NOMO-1 (cell line): ENCODE measurements at regions not wholly inside any gene's neighbourhood (a gene's known extent, or its start where the extent isn't known, plus 50 kb on each side); places are given as distances from the start of the nearest gene placed in this dataset.
"Not testable (repeated sequence)": the region's sequence is repeated elsewhere in the genome, so short reads cannot be mapped to it uniquely, and the experiment has no call there.

Experiments
- DNase-seq, 2 experiments: peaks; one replicate each; lab custom pipeline; 2025; ENCODE audit not compliant: unreplicated experiment in 2 of 2; lab: John Stamatoyannopoulos, UW

DNA sequence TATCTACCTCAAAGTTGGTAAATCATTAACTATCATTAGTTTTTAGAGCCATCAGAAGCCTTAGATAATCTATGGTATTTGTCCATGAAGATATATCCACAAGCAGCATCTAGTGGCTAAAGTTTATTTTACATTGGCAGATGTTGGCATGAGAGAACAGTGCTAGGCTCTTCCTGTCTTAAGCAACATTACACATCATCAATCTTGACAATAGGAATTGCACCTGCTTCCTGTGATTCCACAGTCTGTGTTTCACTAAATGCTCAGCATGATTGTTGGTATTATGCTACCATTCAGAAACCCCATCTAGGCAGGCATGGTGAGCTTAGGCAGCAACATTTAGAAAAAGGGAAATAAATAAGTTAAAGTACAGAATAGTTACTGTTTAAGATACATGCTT is 246.6 kb downstream of the SLCO4C1 start:
- peak in 1 of 2 experiments; percentile 11 for DNase-seq

DNA sequence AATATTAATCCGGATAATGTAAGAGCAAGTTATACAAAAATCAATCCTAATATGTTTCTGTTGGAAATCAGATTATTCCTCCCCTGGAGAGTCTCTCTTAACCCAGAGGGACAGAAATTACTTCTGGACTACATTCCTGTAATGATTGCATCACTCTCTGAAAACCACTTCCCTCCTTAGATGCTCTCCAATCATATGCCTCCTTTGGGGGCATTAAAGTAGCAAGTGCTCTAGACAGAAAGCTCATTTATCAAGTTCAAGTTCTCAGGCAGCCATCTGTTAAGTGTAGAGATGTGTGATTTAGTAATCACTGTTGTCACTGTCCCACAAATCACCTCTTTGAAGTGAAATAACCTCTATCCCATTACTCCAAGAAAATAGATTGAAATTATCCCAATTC is 247.1 kb downstream of the SLCO4C1 start:
- peak in 1 of 2 experiments; percentile 30 for DNase-seq

DNA sequence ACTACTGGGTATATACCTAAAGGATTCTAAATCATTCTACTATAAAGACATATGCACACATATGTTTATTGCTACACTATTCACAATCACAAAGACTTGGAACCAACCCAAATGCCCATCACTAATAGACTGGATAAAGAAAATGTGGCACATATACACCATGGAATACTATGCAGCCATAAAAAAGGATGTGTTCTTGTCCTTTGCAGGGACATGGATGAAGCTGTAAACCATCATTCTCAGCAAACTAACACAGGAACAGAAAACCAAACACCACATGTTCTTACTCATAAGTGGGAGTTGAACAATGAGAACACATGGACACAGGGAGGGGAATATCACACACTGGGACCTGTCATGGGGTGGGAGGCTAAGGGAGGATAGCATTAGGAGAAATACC is 249.0 kb downstream of the SLCO4C1 start:
- DNase-seq, result not testable (repeated sequence)

DNA sequence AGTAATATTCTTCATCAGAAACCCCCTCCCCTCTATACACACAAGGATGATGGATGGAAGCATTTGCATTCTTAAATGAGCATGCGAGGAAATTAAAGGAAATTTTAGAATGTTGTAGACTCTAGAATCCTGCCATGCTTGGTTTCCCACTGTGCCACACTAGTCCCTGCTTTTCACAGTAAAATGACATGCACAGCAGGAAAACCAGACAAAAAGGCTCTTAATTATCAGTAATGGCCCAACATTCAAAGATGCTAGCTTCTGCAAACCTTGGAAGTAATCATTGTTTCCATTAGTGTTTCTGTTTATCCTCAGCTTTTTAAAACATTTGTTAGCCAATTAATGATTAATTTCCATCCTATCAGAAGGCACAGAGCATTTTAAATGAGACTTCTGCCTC is 255.8 kb downstream of the SLCO4C1 start:
- no peak for DNase-seq

DNA sequence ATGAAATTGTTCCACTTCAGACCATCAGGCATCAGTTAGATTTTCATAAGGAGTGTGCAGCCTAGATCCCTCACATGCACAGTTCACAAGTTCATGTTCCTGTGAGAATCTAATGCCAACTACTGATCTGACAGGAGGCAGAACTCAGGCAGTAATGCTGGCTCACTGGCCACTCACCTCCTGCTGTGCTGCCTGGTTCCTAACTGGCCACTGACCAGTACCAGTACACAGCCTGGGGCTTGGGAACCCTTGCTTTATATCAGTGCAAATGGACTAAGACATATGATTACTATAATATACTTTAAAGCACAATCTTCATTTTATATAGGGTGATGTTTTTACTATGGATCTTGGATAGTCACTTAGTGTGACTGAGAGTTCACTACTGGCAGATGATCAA is 259.2 kb downstream of the SLCO4C1 start:
- DNase-seq, result no peak

DNA sequence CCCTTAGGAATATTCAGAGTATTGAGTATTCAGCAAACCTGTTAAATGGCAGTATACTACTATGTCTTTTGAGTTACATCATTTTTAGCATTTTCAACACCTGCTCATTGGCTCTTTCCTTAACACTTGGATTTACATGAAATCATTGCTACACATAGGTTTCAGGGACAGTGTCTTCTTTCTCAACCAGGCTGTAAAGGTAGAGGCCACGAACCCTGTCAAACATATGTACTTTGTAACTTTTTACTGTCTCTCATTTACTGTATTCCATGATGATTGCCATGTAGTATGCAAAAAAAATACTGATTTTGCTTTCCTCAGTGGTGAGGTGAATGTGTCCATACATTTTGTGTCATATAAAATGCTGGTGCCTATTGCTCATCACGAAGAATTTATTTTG is 264.4 kb downstream of the SLCO4C1 start:
- no peak for DNase-seq

DNA sequence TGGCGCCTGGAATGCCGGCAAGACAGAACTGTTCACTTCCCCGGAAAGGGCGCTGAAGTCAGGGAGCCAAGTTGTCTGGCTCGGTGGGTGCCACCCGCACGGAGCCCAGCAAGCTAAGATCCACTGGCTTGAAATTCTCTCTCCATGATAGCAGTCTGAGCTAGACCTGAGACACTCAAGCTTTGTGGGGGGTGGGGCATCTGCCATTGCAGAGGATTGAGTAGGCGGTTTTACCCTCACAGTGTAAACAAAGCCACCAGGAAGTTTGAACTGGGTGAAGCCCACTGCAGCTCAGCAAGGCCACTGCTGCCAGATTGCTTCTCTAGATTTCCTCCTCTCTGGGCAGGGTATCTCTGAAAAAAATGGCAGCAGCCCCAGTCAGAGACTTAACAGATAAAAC is 277.4 kb downstream of the SLCO4C1 start:
- no peak for DNase-seq

DNA sequence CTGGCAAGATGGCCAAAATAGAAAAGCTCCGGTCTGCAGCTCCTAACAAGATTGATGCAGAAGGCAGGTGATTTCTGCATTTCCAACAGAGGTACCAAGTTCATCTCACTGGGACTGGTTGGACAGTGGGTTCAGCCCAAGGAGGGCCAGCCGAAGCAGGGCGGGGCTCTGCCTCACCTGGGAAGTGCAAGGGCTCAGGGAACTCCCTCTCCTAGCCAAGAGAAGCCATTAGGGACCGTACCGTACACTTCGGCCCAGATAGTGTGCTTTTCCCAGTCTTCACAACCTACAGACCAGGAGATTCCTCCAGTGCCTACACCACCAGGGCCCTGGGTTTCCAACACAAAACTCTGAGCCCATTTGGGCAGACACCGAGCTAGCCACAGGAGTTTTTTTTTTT is 277.8 kb downstream of the SLCO4C1 start:
- no peak for DNase-seq

DNA sequence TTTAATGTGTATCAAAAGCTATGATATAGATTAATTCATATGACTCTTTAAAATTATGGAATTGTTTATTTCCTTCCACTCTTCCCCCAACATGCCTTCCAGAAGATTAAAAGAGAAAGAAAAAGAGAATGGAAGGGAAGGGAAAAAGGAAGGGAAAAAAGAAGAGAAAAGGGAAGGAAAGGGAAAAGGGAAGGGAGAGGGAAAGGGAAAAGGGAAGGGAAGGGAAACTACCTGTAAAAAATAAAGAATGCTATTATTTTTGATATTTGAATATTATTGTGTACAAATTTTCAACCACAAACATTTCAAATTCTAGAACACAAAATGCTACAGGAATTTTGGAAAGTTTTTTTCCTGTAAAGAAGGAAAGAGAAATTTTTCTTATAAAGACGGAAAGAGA is 281.7 kb downstream of the SLCO4C1 start:
- DNase-seq, result no peak

DNA sequence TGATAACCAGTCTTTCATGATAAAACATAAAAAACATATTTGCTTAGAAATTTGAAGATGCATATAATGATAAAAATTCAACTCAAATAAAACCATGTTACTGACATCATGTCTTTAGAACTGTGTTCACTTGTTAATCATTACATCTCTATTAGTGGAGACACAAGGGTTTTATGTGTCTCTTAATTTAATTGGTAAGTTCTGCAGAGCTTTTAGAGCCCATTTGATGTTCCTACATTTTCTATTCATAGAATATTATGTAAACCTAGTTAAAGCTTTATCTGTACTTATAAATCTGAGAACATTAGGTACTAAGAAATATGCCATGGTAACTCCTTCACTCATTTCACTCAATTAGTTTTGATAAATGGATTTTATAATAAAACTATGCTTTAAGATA is 285.4 kb downstream of the SLCO4C1 start:
- DNase-seq, result no peak

DNA sequence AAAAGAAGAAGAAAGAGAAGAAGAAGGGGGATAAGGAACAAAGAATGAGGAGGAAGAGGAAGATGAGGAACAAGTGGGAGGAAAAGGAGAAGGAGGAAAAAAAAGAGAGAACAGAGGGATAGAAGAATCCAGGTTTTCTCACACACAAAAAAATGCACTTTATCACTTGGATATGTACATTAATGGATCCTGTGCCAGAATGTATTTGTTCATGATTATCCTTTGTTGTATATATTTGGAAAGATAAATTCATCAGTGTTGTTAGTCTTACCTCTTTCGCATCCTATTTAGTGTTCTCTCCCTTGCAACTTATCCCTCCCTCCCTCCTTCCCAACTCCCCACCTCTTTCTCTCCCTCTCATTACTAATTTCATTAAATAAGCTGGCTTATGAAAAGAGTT is 298.8 kb downstream of the SLCO4C1 start:
- no peak for DNase-seq

DNA sequence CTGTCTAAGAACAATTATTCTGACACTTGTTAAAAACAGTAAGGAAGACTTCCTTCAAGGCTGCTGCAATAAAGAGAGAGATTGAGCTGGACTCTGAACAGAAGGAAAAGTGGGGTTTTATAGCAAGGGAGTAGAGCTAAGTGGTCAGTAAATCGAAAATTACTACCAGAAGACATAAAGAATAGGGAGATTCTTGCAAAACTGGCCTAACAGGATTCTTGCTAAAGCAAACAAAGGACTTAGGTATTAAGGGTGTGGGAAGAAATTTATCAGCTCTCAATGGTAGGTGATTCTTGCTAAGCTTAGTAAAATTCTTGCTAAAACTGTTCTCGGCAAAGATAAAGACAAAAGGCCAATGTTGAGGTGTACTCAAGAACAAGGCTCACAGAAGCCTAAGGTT is 300.5 kb downstream of the SLCO4C1 start:
- DNase-seq, result no peak

DNA sequence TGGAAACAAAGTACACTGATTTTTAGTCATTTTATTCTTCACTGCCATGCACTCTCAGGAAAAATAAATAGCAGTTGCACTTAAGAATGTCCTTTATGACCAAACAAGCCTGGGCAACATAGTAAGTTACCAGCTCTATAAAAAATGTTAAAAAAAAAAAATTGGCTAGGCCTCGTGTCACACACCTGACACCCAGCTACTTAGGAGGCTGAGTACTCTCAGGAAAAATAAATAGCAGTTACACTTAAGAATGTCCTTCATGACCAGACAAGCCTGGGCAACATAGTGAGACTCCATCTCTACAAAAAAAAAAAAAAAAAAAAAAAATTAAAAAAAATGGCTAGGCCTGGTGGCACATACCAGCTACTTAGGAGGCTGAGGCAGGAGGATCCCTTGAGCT is 304.6 kb downstream of the SLCO4C1 start:
- DNase-seq, result no peak

DNA sequence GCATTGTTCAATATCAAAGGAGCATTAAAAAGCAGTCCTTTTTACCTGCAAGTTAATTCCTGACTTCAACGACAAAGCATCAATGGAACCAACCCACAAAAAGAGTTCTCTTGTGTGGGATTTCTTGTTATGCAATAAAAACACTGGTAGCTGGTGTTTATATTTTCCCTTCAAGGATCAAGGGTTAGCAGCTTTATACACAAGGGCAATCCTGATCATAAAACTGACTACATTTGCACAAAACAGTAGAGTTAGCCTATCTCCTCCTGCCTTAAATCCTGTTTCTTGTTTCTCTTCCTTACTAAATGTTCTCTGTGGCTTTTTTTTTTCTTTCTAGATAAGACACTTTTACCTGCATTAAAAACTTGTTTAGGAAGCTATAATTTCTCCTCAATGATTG is 306.4 kb downstream of the SLCO4C1 start:
- no peak for DNase-seq

DNA sequence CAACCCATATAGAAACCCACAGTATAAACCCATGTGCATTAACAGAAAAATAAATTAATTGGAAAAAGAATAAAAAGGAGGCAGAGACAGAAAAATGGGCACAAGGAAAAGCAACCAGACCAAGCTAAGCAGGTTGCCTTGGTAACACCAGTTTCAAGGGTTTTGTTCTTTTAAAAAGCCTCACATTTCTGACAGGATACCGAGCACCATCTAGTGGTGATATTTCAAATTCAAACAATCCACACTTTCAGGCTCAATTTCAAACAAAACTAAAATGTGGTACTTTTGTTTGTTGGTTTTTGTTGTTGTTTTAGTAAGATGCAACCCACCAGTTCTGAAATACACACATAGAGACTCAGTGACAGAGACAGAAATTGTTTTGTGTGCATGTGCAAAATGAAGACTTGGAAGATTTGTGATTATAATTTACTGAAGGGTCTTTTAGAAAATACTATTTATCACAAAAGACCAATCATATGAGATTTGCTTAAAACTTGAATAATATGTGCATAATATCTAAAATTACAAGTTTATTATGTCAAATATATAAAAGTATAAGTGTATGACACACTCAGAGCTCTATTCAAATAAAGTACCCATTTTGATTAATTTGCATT is 318.2 kb downstream of the SLCO4C1 start:
- DNase-seq, result peak; percentile 2 to 40

DNA sequence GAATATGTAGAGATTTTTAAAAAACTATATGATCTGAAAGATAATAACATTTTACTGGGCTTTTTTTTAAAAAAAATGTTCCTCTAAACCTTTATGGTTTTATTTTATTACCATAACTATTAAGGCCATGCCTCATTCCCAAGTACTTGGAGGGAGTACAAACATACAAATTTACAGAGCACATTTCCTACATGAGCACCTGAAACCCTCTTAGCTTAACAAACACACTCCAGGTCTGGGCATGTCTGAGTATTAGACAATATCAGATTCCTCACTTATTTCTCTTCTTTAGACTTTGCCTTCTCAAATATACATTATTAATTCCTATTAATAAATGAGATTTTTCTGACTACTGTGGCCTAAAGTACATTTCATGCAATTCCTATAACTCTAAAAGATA is 319.2 kb downstream of the SLCO4C1 start:
- DNase-seq, result no peak

DNA sequence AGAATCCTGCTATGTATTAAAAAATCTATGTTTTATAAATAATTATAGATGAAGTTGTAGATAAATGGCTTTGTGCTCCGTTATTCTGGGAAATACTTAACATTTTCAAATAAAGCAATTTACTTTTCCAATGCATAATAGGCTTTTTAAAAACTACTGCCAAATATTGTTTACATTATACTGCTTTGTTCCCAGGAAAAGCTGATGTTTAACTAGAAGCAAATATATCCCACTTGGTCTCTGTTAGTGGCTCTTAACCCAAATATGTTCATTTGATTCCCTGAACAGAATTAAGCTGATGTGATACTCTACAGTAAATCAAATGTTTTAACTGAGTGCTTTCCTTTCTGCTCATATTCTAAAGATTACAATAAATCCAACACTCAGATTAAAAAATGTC is 326.3 kb downstream of the SLCO4C1 start:
- DNase-seq, result no peak

DNA sequence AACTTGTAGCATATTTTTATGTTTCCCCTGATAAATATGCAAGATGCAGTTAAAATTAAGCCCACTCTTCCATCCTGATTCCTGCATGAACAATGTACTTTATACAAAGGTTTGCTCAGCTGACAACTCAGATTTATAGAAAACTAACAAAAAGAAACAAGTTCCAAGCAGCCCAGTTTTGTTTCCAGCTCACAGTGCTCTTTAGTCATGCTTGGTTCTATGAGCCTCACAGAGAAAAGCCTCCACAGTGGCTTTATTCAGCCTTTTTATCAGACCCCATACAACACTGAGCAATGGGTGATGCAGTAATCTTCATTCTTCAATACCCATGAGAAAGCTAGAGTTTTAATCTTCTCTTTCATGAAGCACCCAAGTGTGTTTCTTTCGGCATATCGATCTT is 329.6 kb downstream of the SLCO4C1 start:
- DNase-seq, result no peak

DNA sequence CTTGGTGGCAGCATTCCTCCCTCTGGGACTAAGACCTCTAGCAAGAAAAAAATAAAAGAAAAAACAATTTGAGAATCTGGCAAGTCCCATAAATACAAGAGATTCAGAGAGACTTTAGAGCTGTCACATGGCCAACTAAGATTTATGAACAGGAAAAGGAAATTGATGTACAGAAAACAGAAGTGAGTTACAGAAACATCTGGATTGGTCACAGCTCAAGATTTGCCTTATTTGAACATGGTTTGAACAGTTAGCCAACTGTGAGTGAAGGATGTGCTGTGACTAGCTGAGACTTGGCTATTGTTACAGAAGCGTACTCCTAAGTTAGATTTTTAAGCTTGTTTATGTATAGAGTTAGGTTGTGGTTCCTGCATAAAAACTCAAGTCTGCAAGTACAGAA is 340.2 kb downstream of the SLCO4C1 start:
- DNase-seq, result no peak

DNA sequence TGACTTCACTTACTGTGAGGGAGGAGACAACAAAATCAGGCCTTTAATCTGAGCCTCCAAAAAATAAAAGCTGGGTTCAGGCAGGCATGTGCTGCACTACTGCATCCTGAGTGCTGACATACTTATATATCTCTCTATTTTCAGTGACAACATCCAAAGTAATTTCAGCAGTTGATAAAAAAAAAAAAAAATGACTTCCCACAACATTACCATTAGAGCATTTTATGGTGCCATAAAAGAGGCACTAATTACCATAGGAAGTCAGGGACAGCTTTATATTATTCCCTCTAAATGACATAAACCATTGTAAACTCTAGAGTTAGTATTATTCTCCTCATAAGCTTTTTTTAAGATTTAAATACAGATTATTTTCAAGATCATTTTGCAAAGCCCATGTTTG is 346.1 kb downstream of the SLCO4C1 start:
- no peak for DNase-seq

DNA sequence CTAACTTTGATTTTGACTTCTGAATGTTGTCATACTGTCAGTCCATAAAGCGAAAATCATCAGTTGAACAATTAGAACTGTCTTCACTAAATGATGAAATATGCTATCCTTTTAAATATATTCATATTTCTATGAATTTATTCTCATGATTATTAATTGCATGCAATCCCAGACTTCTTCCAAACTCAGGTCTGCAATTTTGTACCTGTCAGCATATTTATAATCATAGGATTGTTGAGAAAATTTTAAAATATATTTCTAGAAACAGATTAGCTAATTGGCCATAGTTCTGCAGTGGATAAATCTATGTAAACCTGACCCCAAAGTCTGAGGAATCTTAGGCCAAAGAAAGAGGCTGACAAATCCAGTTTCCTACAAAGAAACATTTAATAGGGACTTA is 347.5 kb downstream of the SLCO4C1 start:
- no peak for DNase-seq

DNA sequence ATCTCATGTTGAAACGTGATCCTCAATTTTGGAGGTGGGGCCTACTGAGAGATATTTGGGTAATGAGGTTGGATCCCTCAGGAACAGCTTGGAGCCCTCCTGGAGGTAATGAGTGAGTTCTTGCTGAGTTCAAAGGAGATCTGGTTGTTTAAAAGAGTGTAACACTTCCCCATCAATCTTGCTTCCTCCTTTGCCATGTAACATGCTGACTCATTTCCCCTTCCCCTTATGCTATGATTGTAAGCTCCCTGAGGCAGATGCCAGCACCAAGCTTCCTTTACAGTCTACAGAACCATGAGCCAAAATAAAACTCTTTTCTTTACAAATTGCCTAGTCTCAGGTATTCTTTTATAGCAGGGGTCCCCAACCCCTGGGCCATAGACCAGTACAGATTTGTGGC is 352.3 kb downstream of the SLCO4C1 start:
- DNase-seq, result peak; percentile 33 to 72

DNA sequence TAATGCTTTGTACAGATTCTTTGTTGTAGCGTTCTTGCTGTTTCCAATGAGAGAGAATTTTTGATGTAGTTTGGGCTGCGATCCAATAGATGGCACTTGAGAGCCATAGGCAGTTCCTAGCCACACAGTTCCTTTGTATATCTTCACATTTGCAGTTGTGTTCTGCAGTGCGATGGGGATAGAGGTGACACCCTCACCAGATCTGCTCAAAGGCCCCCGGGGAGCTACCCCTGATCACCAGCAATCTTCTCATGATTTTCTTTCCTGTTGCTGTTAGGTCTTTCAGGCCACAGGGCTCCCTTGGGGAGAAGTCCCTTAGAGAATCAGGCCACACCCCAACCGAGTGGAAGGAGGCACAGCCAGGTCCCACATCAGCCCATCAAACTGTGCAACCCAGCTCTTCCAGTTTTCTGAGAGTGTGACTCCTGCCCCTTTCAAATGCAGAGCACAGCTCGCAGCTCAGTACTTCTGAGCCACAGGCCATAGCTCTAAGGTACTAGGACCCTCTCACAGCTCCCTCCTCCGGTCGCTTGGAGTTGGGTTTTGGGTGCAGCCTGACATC is 353.7 kb downstream of the SLCO4C1 start:
- peak; percentile 9 to 39 for DNase-seq
